Right kidney (tissue), 1 donor: ENCODE measurements at regions not wholly inside any gene's neighbourhood (a gene's known extent, or its start where the extent isn't known, plus 50 kb on each side); places are given as distances from the start of the nearest gene placed in this dataset.
"Not testable (repeated sequence)": the region's sequence is repeated elsewhere in the genome, so short reads cannot be mapped to it uniquely, and the experiment has no call there.

ENCODE experiments used
- DNase-seq: peaks from one replicate; pipeline ENCODE4 v3.0.0-alpha.2; 2016

- DNase-seq, result no peak
Observed at GRCh38 chr3:158026236-158026635, 80.0 kb downstream of the SHOX2 start.

- DNase-seq, result not testable (repeated sequence)
Observed at GRCh38 chr3:158019897-158020296, 86.3 kb downstream of the SHOX2 start.

- DNase-seq, result no peak
Observed at GRCh38 chr3:158018462-158018861, 87.8 kb downstream of the SHOX2 start.

- no peak for DNase-seq
Observed at GRCh38 chr3:158012901-158013300, 93.3 kb downstream of the SHOX2 start.

GRCh38 chr3:158005391-158006100 is 100.7 kb downstream of the SHOX2 start:
- DNase-seq, result no peak

- DNase-seq, result no peak
Observed at GRCh38 chr3:157999246-157999645, 107.0 kb downstream of the SHOX2 start.

- no peak for DNase-seq
Observed at GRCh38 chr3:157982359-157982758, 123.9 kb downstream of the SHOX2 start.

GRCh38 chr3:157981819-157982218 is 124.4 kb downstream of the SHOX2 start:
- no peak for DNase-seq

- no peak for DNase-seq
Observed at GRCh38 chr3:157979022-157979421, 127.2 kb downstream of the SHOX2 start.

GRCh38 chr3:157961665-157962064 is 144.6 kb downstream of the SHOX2 start:
- DNase-seq, result no peak

- DNase-seq, result peak; percentile 6
Observed at GRCh38 chr3:157958457-157958856, 147.8 kb downstream of the SHOX2 start.

GRCh38 chr3:157956850-157957249 is 149.4 kb downstream of the SHOX2 start:
- no peak for DNase-seq

GRCh38 chr3:157956176-157956575 is 150.0 kb downstream of the SHOX2 start:
- no peak for DNase-seq

- DNase-seq, result no peak
Observed at GRCh38 chr3:157953565-157953964, 152.7 kb downstream of the SHOX2 start.

- no peak for DNase-seq
Observed at GRCh38 chr3:157948605-157949383, 157.4 kb downstream of the SHOX2 start.

GRCh38 chr3:157939166-157939565 is 167.1 kb downstream of the SHOX2 start:
- no peak for DNase-seq

- DNase-seq, result no peak
Observed at GRCh38 chr3:157938154-157938779, 168.0 kb downstream of the SHOX2 start.

GRCh38 chr3:157931517-157931916 is 174.7 kb downstream of the SHOX2 start:
- no peak for DNase-seq

GRCh38 chr3:157930000-157930780 is 176.0 kb downstream of the SHOX2 start:
- no peak for DNase-seq

- no peak for DNase-seq
Observed at GRCh38 chr3:157926822-157927221, 179.4 kb downstream of the SHOX2 start.

- DNase-seq, result no peak
Observed at GRCh38 chr3:157922614-157923013, 183.6 kb downstream of the SHOX2 start.

GRCh38 chr3:157921811-157922210 is 184.4 kb downstream of the SHOX2 start:
- DNase-seq, result no peak
